NCI-H526 treated with DMSO at 0.1 percent for 48 hours (cell line): ENCODE measurements at regions not wholly inside any gene's neighbourhood (a gene's known extent, or its start where the extent isn't known, plus 50 kb on each side); places are given as distances from the start of the nearest gene placed in this dataset.

Experiments used
- DNase-seq: peaks from one replicate; lab custom pipeline; 2025; lab: John Stamatoyannopoulos, UW

GRCh38 chr7:67422601-67423000 lies 426.0 kb downstream of the TYW1 start:
- DNase-seq: no peak

GRCh38 chr7:67423065-67423464 lies 426.4 kb downstream of the TYW1 start:
- no peak for DNase-seq

GRCh38 chr7:67426654-67427053 lies 430.0 kb downstream of the TYW1 start:
- no peak for DNase-seq

DNA sequence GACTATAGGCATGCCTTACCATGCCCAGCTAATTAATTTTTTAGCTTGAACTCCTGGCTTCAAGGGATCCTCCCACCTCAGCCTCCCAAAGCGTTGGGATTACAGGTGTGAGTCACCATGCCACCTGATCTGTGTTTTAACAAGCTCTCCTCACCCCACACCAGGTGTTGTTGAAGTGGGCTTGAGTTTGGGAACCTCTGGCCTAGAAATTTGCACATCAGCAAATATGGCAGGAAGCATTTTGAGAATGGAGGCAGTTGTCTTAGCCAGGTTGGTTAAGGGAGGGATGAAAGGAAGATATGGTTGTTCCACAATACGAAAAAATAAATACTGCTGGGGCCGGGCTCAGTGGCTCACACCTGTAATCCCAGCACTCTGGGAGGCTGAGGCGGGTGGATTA lies 433.1 kb downstream of the TYW1 start:
- DNase-seq: no peak

GRCh38 chr7:67432536-67433234 lies 436.1 kb downstream of the TYW1 start:
- DNase-seq: no peak

DNA sequence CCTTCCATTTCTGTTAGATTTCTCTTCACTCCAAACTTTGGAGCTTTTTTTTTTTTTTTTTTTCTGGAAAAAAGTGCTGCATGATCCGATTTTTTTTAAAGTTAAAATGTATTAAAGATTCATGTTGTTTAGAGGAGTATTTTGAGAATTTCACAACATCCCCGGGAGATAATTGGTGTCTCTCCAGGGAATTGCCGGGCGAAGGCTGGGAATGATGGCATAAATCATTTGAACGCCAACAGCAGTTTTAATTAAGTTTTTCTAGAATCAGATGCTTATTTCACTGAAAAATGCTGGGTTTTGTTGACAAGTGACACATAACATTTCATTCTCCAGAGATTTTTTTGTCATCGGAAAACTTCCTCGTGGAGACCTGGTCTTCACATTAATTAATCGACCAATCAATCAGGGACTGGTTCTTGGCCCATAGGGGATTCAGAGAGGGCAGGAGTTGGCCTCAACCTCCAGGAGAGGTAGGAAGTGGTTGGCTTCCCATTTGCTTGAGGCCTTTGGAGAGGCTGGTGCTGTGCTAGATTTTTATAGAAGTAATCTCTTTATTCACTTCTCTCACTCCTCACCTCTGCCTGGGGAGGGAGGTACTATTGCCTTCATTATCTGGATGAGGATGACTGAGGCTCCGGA lies 439.4 kb downstream of the TYW1 start:
- no peak for DNase-seq

DNA sequence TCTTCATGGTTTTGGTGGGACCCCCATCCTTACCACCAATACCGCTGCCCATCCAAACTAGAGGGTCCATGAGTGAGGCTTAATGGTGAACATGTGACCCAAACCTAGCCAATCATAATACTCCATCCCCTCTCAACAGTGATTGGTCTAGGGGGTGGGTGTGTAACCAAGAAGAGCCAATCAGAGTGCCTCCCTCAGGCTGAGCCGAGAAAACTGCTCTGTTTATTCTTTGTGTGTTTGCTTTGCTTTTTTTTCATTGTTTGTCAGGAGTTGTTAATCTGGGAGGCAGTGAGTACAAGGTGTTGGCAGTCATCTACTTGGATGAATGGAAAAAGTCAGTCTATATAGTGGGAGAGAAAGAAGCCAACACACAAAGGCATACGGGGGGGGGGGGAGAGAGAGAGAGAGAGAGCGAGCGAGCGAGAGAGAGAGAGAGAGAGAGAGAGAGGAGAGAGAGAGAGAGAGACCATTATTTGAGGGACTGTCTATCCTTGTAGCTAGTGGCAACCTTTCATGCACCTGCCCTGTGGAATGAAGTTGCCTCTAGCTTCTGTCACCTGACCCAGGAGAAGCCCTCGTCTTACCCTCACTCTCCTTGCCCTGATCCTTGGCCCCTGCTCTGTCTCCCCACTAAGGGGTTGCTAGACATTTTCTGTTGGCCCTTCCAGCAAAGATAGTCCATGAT lies 441.7 kb downstream of the TYW1 start:
- no peak for DNase-seq

GRCh38 chr7:67438913-67439505 lies 442.4 kb downstream of the TYW1 start:
- no peak for DNase-seq

DNA sequence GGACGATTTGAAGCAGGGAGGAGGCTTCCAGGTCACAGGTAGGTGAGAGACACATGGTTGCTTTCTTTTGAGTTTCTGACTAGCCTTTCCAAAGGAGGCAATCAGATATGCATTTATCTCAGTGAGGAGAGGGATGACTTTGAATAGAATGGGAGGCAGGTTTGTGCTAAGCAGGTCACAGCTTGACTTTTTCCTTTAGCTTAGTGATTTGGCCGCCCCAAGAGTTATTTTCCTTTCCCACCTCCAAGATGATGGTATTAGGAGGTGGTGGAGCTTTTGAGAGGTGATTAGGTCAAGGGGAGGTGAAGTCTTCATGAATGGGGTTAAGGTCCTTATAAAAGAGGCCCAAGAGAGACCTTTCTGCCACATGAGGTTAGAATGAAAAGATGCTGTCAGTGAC lies 443.7 kb downstream of the TYW1 start:
- DNase-seq: no peak

GRCh38 chr7:67445728-67446127 lies 449.1 kb downstream of the TYW1 start:
- no peak for DNase-seq

- no peak for DNase-seq
Measured at GRCh38 chr7:67447297-67447696, 450.7 kb downstream of the TYW1 start.

DNA sequence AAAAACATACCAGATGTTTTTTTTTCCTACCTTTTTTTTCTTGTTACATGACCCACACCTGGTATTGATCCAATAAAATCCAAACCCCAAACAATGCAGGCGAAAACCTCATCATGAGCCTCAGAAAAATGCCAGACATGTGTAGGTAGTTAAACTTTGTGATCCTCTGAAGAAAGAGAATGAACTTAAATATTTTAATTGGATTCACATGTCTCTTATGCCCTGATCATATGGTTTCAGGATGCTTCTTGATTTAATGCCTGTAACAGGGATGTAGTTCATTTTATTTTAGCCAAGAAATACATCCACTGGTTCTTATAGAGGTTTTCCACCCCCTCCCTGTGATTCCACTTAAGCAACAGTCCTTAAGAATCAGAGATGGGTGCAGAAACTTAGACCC lies 451.6 kb downstream of the TYW1 start:
- no peak for DNase-seq

DNA sequence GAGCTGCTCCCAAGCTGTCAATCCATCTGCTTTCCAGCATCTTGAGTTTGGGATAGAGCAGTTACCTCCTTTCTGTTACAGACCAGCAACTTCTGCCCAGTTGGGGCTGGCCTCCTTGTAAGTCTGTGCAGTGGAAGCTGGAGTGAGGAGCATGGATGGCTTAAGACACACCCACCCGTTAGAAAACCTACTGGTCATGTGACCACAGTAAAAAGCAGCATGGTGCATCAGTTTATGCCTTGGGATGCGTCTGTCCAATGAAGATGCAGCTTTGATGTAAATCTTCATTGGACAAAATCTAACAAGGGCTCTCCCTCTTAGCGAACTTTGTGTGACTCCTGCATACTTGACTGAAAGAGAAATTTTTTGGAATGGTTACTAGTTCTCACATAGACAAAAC lies 453.5 kb downstream of the TYW1 start:
- DNase-seq: no peak

DNA sequence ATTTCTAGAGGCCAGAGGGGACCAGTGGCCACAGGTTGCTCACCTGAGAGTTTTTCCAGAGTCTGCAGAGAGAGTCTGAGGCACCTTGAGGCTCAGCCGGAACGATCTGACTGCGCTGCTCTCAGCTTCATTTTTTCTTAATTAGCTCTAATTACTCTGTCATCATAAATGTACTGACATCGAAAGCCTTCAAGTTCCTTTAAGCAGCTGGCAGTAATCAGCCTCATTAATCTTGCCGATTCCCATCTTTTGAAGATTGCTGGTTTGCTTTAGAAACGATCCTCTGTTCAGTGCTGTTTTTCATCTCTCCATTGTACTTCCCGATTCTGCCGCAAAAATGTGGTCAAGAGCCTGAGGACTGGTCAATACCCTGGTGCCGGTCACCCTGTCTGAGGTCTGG lies 454.7 kb downstream of the TYW1 start:
- DNase-seq: no peak

GRCh38 chr7:67452516-67453026 lies 455.9 kb downstream of the TYW1 start:
- no peak for DNase-seq

- no peak for DNase-seq
Measured at GRCh38 chr7:67453580-67454380, 457.1 kb downstream of the TYW1 start.

GRCh38 chr7:67455508-67455907 lies 458.9 kb downstream of the TYW1 start:
- DNase-seq: no peak

- DNase-seq: no peak
Measured at GRCh38 chr7:67462781-67463191, 466.2 kb downstream of the TYW1 start.

DNA sequence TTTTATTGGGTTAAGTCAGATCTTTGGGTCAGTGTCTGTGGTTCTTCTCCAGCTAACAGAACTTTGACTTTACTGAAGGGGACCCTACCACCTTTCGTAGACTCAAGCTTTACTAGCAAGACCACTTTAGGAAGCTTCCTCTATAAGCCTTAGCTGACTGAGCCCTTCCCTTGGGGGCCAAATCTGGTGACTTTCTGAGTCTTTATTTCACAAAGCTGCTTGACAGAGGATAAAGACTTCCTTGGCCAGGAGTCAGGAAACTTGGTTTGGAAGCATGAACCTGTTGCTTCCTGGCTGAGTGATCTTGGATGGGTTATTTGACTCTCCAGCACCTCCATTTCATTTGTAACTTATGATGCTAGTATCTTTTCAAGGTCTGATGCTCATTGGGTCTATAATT lies 466.7 kb downstream of the TYW1 start:
- DNase-seq: no peak

DNA sequence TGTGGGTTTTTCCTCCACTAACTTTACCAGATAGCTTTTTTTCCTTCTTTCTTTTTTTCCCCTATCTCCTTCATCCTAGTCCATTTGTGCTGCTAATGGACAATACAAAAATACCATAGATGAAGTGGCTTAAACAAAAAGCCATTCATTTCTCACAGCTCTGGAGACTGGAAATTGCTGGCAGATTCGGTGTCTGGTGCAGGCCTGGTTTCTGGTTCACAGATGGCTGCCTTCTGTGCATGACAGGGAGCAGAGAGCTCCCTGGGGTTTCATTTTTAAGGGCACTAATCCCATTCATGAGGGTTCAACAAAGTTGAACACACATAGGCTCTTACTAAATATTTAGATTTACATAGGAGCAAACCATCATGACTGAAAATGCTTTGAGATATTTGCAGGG lies 467.4 kb downstream of the TYW1 start:
- DNase-seq: no peak

DNA sequence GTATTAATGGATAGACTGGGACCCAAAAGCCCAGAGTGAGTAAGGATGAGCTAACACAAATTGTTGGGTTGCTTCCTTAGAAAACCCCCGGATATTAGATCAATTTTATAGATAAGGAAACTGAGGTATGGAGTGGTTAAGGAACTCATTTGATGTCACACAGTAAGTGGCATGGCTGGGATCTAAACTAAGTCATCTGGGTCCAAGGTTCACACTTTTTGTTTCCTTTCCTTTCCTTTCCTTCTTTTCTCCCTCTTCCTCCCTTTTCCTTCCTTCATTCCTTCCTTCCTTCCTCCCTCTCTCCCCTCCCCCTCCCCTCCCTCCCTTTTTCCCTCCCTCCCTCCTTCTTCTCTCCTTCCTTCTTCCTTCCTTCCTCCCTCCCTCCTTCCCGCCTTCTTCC lies 469.5 kb downstream of the TYW1 start:
- DNase-seq: no peak

- DNase-seq: no peak
Measured at GRCh38 chr7:67470256-67470751, 473.7 kb downstream of the TYW1 start.
